Endothelial cell of umbilical vein (primary cell): ENCODE measurements at regions not wholly inside any gene's neighbourhood (a gene's known extent, or its start where the extent isn't known, plus 50 kb on each side); places are given as distances from the start of the nearest gene placed in this dataset.

Experiments used
- BruUV-seq: library from RNA; stranded (reverse); fragments of 400-500 nt; replicated peaks from 2 replicates; lab custom pipeline; 2021; lab: Mats Ljungman, UMichigan
- CTCF ChIA-PET: fragments of 300-600, 350-600 bp; sonication (Branson Sonifier 250); formaldehyde crosslinking; loops from one replicate; lab custom pipeline; 2021; ENCODE audit warnings: antibody characterized with exemption, inconsistent platforms; lab: Charles Lee
- POLR2A ChIA-PET: fragments of 300-600, 350-600 bp; sonication (Branson Sonifier 250); formaldehyde crosslinking; loops from one replicate; lab custom pipeline; 2021; ENCODE audit warnings: antibody characterized with exemption, inconsistent platforms; lab: Charles Lee
- DNase-seq: peaks from one replicate; pipeline ENCODE4 v3.0.0-alpha.2; 2011; ENCODE audit warnings: low read depth, low spot score
- FAIRE-seq: peaks from 2 replicates; lab custom pipeline; 2011; peaks lifted over from hg19 to GRCh38; lab: Jason Lieb, UNC
- H2AFZ ChIP-seq: 2 replicates; pipeline ENCODE4 v1.6.0; 2012; ENCODE audit warnings: low read depth, low read length, control low read depth, inconsistent platforms
- H3K27ac ChIP-seq: 2 replicates; pipeline ENCODE4 v1.5.1; 2011; ENCODE audit warnings: low read depth, mild to moderate bottlenecking, control low read depth, low read length, moderate library complexity; ENCODE audit not compliant: insufficient read depth
- H3K27me3 ChIP-seq, 2 experiments: 2 replicates each; pipeline versions ENCODE4 v1.6.0 to v1.6.1; 2011; ENCODE audit warnings: low read length in 2 of 2, mixed read lengths in 1 of 2; ENCODE audit not compliant: control insufficient read depth in 2 of 2, insufficient read depth in 2 of 2
- H3K36me3 ChIP-seq, 2 experiments: 2 replicates in 1 of 2; 3 replicates in 1 of 2; pipeline ENCODE4 v1.5.1; 2011; ENCODE audit warnings: low read length in 2 of 2, mild to moderate bottlenecking in 1 of 2, moderate library complexity in 1 of 2; ENCODE audit not compliant: control insufficient read depth in 2 of 2, insufficient read depth in 2 of 2; ENCODE audit errors: extremely low read depth in 1 of 2
- H3K4me1 ChIP-seq: 3 replicates; pipeline ENCODE4 v1.5.1; 2011; ENCODE audit warnings: mild to moderate bottlenecking, low read length; ENCODE audit not compliant: control insufficient read depth, insufficient read depth; ENCODE audit errors: extremely low read depth
- H3K4me2 ChIP-seq: 2 replicates; pipeline ENCODE4 v1.6.1; 2011; ENCODE audit warnings: low read length, control low read depth, mixed read lengths; ENCODE audit not compliant: insufficient read depth
- H3K4me3 ChIP-seq, 3 experiments: fragments of 200-600 bp in 1 of 3; sonication (generic), shearing (Covaris generic) in 1 of 3; replicated peaks in 1 of 3; 2 replicates each; pipeline ENCODE4 v1.5.1; 2011 to 2016; ENCODE audit warnings: control low read depth in 3 of 3, low read length in 3 of 3, mild to moderate bottlenecking in 2 of 3, inconsistent platforms in 1 of 3, low read depth in 1 of 3, moderate library complexity in 1 of 3; ENCODE audit not compliant: insufficient read depth in 1 of 3
- H3K79me2 ChIP-seq: 2 replicates; pipeline ENCODE4 v1.6.0; 2012; ENCODE audit warnings: low read length, inconsistent platforms; ENCODE audit not compliant: control insufficient read depth, insufficient read depth
- H3K9ac ChIP-seq: replicated peaks from 2 replicates; pipeline ENCODE3; 2011; ENCODE audit warnings: low read length, control low read depth; ENCODE audit not compliant: insufficient read depth; ENCODE audit errors: extremely low read depth
- H3K9me1 ChIP-seq: replicated peaks from 3 replicates; pipeline ENCODE4 v1.6.0; 2011; ENCODE audit warnings: mild to moderate bottlenecking, low read length; ENCODE audit not compliant: control insufficient read depth, insufficient read depth; ENCODE audit errors: extremely low read depth
- H3K9me3 ChIP-seq: replicated peaks from 2 replicates; pipeline ENCODE4 v1.5.1; 2012; ENCODE audit warnings: low read length, inconsistent platforms; ENCODE audit not compliant: control insufficient read depth, insufficient read depth
- H4K20me1 ChIP-seq: replicated peaks from 2 replicates; pipeline ENCODE3; 2011; ENCODE audit warnings: mild to moderate bottlenecking, low read length; ENCODE audit not compliant: control insufficient read depth, insufficient read depth; ENCODE audit errors: extremely low read depth
- CTCF ChIP-seq, 2 donors: IDR thresholded peaks; 1 replicate in 1 of 2; 2 replicates in 1 of 2; pipeline ENCODE4 v1.5.1; 2011; ENCODE audit warnings: low read length in 2 of 2, mild to moderate bottlenecking in 2 of 2, moderate library complexity in 2 of 2, control low read depth in 1 of 2, inconsistent platforms in 1 of 2, low read depth in 1 of 2; ENCODE audit not compliant: insufficient read depth in 1 of 2; ENCODE audit errors: extremely low read depth in 1 of 2
- EZH2 ChIP-seq: IDR thresholded peaks from 2 replicates; pipeline ENCODE4 v1.6.1; 2012; ENCODE audit warnings: borderline replicate concordance, low read depth, mild to moderate bottlenecking, moderate library complexity, low read length, inconsistent platforms; ENCODE audit not compliant: severe bottlenecking
- FOS ChIP-seq: IDR thresholded peaks from 2 replicates; pipeline ENCODE4 v1.6.1; 2011; ENCODE audit warnings: mild to moderate bottlenecking, low read length, moderate library complexity, borderline replicate concordance; ENCODE audit not compliant: insufficient read depth
- GATA2 ChIP-seq: IDR thresholded peaks from 2 replicates; pipeline ENCODE4 v1.7.0; 2011; ENCODE audit warnings: low read depth, mild to moderate bottlenecking, moderate library complexity, mixed read lengths, low read length; ENCODE audit not compliant: insufficient read length, insufficient read depth
- JUN ChIP-seq: IDR thresholded peaks from 2 replicates; pipeline ENCODE4 v1.6.1; 2011; ENCODE audit warnings: borderline replicate concordance, low read depth; ENCODE audit not compliant: insufficient read length, insufficient read depth
- MAX ChIP-seq: IDR thresholded peaks from 2 replicates; pipeline ENCODE4 v1.6.1; 2011; ENCODE audit not compliant: insufficient read depth, insufficient read length
- MYC ChIP-seq: IDR thresholded peaks from one replicate; pipeline ENCODE4 v1.6.1; 2011; ENCODE audit warnings: mild to moderate bottlenecking, low read depth, low read length
- POLR2A ChIP-seq: IDR thresholded peaks from 2 replicates; pipeline ENCODE4 v1.6.1; 2012; ENCODE audit warnings: low read depth, mild to moderate bottlenecking, control low read depth, low read length
- POLR2AphosphoS5 ChIP-seq: IDR thresholded peaks from 2 replicates; pipeline ENCODE4 v1.6.1; 2012; ENCODE audit warnings: low read depth, mild to moderate bottlenecking, control low read depth, low read length, moderate library complexity; ENCODE audit not compliant: insufficient read depth
- dilution Hi-C: fragments of 300-500 bp; cut with MboI; formaldehyde crosslinking; loops from one replicate; pipeline ENCODE4 v1.15.0; 2019; ENCODE audit warnings: low sequenced_read_pairs; ENCODE audit not compliant: extremely low pct_ligation_motif_present
- intact Hi-C: fragments of 100-400 bp; cut with micrococcal nuclease; formaldehyde crosslinking; loops from one replicate; pipeline ENCODE4 v1.10.0; 2022

GRCh38 chr1:181405584-181405983, 77.7 kb upstream of the CACNA1E start:
- Histone ChIP-seq H3K9ac (no peak overlapping the region), H3K36me3 (no peaks in the 10 kb centered on the region), H3K79me2 (no peaks in the 10 kb centered on the region), H3K4me2 (no peak overlapping the region), H3K4me1 (no peaks in the 10 kb centered on the region), H3K9me3 (no peaks in the 10 kb centered on the region), H3K27me3 (no peaks in the 10 kb centered on the region), H2AFZ (no peak overlapping the region), H3K9me1 (no peaks in the 10 kb centered on the region), H3K4me3 (no peak overlapping the region), H3K27ac (no peak overlapping the region), H4K20me1 (no peaks in the 10 kb centered on the region)
- CTCF ChIA-PET = interaction anchor here (1.0 kb wide), 1 partner anchor 19 kb away, joined by 4 read pairs; no protein-coding TSS in a partner anchor
- dilution Hi-C loops = loop anchor here (25.0 kb wide), 2 partner anchors 93 to 193 kb away; no protein-coding TSS in a partner anchor
- BruUV-seq = no TSS peak
- POLR2A ChIA-PET = no interaction called here
- no peak for DNase-seq
- intact Hi-C loops = no loop called here
- no peak for FAIRE-seq
- TF ChIP-seq POLR2A = no peak
- no peak for TF ChIP-seq POLR2AphosphoS5
- no peak for TF ChIP-seq GATA2
- TF ChIP-seq JUN = no peak
- no peak for TF ChIP-seq FOS
- TF ChIP-seq MYC = no peak
- no peak for TF ChIP-seq EZH2

GRCh38 chr1:181406989-181407388, 76.3 kb upstream of the CACNA1E start:
- H3K27me3 ChIP-seq = no peaks in the 10 kb centered on the region
- H3K9ac ChIP-seq = no peak overlapping the region
- H3K4me3 ChIP-seq = no peak overlapping the region
- DNase-seq (no peak), FAIRE-seq (no peak)
- dilution Hi-C loops (loop anchor here (25.0 kb wide), 2 partner anchors 95 to 195 kb away; no protein-coding TSS in a partner anchor), intact Hi-C loops (no loop called here)
- BruUV-seq = no TSS peak
- H3K36me3 ChIP-seq = no peaks in the 10 kb centered on the region
- H3K79me2 ChIP-seq = no peaks in the 10 kb centered on the region
- ChIA-PET POLR2A (no interaction called here), CTCF (interaction anchor here (0.6 kb wide), 2 partner anchors 18 to 197 kb away, joined by 3 read pairs; no protein-coding TSS in a partner anchor)
- no peaks in the 10 kb centered on the region for H3K9me3 ChIP-seq
- no peaks in the 10 kb centered on the region for H4K20me1 ChIP-seq
- no peak overlapping the region for H3K27ac ChIP-seq
- no peak for TF ChIP-seq GATA2
- no peak for TF ChIP-seq JUN
- no peak for TF ChIP-seq EZH2
- no peak for TF ChIP-seq MYC
- TF ChIP-seq CTCF (IDR thresholded peaks at IDR 0.05; ENCODE audit: extremely low read depth in 1 of 2, insufficient read depth in 1 of 2, low read depth in 1 of 2, low read length in 2 of 2) = no peak
- no peak for TF ChIP-seq POLR2AphosphoS5
- TF ChIP-seq FOS = no peak
- TF ChIP-seq MAX = no peak
- TF ChIP-seq POLR2A = no peak
- no peak overlapping the region for H3K4me2 ChIP-seq
- no peaks in the 10 kb centered on the region for H3K9me1 ChIP-seq
- H3K4me1 ChIP-seq = no peaks in the 10 kb centered on the region
- H2AFZ ChIP-seq = no peak overlapping the region
